HG03521 (cell line): ENCODE measurements at regions not wholly inside any gene's neighbourhood (a gene's known extent, or its start where the extent isn't known, plus 50 kb on each side); places are given as distances from the start of the nearest gene placed in this dataset.
"Not testable (repeated sequence)": the region's sequence is repeated elsewhere in the genome, so short reads cannot be mapped to it uniquely, and the experiment has no call there.

ENCODE experiments used
- ATAC-seq: cut with Tn5 transposase; IDR thresholded peaks from one replicate; pipeline ENCODE4 v1.9.1; 2021; ENCODE audit warnings: mild to moderate bottlenecking, moderate library complexity; ENCODE audit not compliant: unreplicated experiment

GRCh38 chr9:10818206-10818605 is 205.4 kb upstream of the PTPRD start:
- ATAC-seq = no peak

- ATAC-seq = no peak
These were observed 223.1 kb upstream of the PTPRD start for GRCh38 chr9:10835791-10836463.

GRCh38 chr9:10843151-10843550 is 230.3 kb upstream of the PTPRD start:
- ATAC-seq = no peak

- no peak for ATAC-seq
These were observed 243.0 kb upstream of the PTPRD start for GRCh38 chr9:10855847-10856246.

GRCh38 chr9:10858817-10859216 is 246.0 kb upstream of the PTPRD start:
- ATAC-seq = no peak

- ATAC-seq = no peak
These were observed 250.7 kb upstream of the PTPRD start for GRCh38 chr9:10863476-10863875.

GRCh38 chr9:10867194-10867593 is 254.4 kb upstream of the PTPRD start:
- ATAC-seq = no peak

GRCh38 chr9:10869687-10870086 is 256.9 kb upstream of the PTPRD start:
- ATAC-seq = no peak

GRCh38 chr9:10873999-10874398 is 261.2 kb upstream of the PTPRD start:
- ATAC-seq = no peak

GRCh38 chr9:10875752-10876151 is 262.9 kb upstream of the PTPRD start:
- no peak for ATAC-seq

GRCh38 chr9:10876333-10876732 is 263.5 kb upstream of the PTPRD start:
- no peak for ATAC-seq

- not testable (repeated sequence) for ATAC-seq
These were observed 277.5 kb upstream of the PTPRD start for GRCh38 chr9:10890266-10890665.

- ATAC-seq = no peak
These were observed 286.7 kb upstream of the PTPRD start for GRCh38 chr9:10899509-10899908.

GRCh38 chr9:10903969-10904368 is 291.2 kb upstream of the PTPRD start:
- no peak for ATAC-seq

- ATAC-seq = no peak
These were observed 298.0 kb upstream of the PTPRD start for GRCh38 chr9:10910779-10911178.

- ATAC-seq = no peak
These were observed 298.6 kb upstream of the PTPRD start for GRCh38 chr9:10911373-10911772.

GRCh38 chr9:10917001-10917400 is 304.2 kb upstream of the PTPRD start:
- no peak for ATAC-seq

GRCh38 chr9:10921671-10922070 is 308.9 kb upstream of the PTPRD start:
- ATAC-seq = no peak

GRCh38 chr9:10925896-10926295 is 313.1 kb upstream of the PTPRD start:
- no peak for ATAC-seq

GRCh38 chr9:10928372-10928771 is 315.6 kb upstream of the PTPRD start:
- ATAC-seq = no peak

GRCh38 chr9:10930081-10930480 is 317.3 kb upstream of the PTPRD start:
- ATAC-seq = no peak

GRCh38 chr9:10946676-10947410 is 334.0 kb upstream of the PTPRD start:
- ATAC-seq = no peak

- no peak for ATAC-seq
These were observed 345.1 kb upstream of the PTPRD start for GRCh38 chr9:10957878-10958277.
